ENCODE measurements at regions not wholly inside any gene's neighbourhood (a gene's known extent, or its start where the extent isn't known, plus 50 kb on each side); places are given as distances from the start of the nearest gene placed in this dataset.

DNA sequence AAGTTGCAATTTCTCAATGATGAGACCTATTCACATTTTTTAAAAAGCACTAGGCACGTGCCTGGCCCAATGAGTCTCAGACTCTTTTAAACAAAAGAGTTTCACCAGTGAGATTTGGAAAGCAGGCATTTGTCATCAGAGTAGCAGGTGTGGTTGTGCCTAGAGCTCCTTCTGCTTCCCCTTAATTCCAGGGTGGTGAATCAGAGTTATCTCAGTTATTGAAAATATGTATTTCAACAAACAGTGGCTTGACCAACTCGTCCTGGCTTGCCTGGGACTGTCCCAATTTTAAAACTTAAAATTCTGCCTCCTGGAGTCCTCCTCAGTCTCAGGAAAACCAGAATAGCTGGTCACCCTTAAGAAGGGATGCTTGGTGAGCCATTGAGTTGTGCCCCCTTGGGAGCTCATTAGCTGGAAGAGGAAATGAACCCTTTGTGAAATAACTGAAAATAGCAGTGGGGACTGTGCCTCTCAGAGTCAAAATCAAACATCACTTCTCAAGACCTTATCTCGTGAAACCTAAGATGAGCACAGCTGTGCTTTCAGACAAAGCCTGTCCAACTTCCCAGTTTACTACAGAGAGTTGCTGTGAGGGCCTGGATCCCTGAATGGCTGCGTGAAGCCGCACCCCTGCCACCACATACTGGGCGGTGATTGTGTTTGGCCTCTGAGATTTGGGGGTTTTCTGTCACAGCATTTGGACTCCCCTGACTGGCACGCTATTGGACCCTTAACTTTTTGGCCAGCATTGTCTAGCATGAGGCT lies 116.3 kb downstream of the ANKRD60 start:
- no peak for DNase-seq
- intact Hi-C loops (cut with DNase I) = no loop called here

DNA sequence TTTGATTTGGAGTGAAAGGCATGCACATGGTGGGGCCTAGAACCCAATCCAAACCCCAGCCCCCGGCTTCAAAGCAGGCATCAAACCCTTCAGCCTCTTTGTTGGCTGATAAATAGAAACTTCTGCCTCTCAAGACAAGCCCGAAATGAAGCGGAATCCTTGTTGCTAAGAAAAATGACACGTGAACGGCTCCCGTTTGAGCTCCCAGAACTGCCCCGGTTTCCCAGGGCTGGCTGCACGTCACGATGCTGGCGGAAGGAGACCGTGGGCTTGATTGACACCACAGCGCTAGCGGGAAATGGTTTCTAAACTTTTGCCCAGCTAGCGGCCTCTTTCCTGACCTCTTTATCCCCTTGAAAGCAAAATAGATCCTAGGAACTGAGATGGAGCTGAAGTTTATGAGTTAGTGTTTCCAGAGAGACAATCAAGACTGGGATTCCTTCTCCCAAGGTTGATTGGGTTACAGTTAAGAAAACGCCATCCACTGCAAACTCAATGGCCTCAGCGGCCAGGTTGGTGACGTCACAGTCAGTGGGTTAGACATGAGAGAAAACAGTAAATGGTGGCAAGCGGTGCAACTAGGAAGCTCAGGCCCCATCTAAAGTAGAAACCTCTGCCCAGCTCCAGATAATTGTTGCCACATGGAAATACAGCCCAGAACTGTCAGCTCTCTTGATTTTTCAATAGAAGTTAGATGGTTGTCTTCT lies 117.0 kb downstream of the ANKRD60 start:
- intact Hi-C loops (cut with DNase I) = no loop called here
- peak in 1 of 10 donors; percentile 8 for DNase-seq

- DNase-seq = no peak
- intact Hi-C loops (cut with DNase I) = no loop called here
Observed at GRCh38 chr20:58109918-58110635, 118.4 kb downstream of the ANKRD60 start.

GRCh38 chr20:58109126-58109880 lies 119.2 kb downstream of the ANKRD60 start:
- no peak for DNase-seq
- intact Hi-C loops (cut with DNase I) = no loop called here

DNA sequence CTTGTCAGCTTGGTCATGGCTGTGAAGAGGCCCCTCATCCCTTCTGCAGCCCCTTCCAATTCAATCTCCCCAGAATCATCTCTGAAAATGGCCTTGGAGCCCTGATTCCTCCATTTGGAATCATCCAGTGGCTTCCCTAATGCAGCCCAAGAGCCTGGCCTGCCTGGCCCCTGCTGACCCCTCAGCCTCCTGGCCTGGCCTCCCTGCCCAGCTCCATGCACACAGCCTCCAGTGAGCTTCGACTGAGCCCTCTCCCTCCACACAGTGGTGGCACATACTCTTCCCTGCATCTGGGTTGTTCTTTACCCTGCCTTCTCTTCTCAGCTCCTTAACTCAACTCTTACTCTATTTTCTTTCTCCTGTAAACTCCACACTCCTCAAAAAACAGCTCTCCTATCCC lies 120.9 kb downstream of the ANKRD60 start:
- no peak for DNase-seq
- intact Hi-C loops (cut with DNase I) = no loop called here

DNA sequence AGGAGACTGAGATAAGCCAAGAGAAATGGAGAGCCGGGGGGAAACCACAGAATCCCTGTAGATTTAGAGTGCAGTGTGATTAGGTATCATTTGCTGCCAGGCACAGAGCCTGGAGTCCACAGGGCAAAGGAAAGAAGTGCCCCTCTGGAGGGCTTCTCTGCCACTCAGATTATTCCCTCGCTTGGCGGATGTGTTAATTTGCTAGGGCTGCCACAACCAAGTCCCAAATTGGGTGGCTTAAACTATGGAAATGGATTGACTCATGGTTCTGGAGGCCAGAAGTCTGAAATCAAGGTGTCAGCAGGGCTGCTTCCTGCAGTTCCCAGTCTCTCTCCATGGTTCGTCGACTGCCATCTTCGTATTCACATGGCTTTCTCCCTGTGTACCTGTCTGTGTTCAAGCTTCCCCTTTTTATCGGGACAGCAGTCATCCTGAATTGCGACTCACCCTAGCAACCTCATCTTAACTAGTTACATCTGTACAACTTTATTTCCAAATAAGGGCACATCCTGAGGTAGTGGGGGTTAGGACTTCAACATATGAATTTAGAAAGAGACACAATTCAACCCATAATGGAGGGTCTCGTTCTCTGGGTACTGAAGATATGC lies 122.2 kb downstream of the ANKRD60 start:
- intact Hi-C loops (cut with DNase I) = no loop called here
- DNase-seq = no peak

DNA sequence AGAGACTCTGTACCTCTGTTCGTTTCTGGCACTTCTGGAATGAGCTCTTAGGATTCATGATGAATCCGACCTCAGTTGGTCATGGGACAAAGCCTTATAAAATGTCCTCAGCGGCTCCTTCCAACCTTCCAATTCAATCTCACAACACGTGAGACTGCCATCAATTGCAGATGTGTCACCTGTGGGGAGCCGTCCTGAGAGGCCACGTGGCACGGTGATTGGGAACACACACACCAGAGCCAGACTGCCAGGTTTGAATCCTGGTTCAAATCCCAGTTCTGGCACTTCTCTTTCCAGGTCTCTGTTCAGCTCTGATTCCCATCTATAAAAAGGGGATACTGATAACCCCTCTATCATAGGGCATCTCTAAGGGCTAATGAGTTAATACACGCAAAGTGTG lies 124.5 kb downstream of the ANKRD60 start:
- DNase-seq = no peak

DNA sequence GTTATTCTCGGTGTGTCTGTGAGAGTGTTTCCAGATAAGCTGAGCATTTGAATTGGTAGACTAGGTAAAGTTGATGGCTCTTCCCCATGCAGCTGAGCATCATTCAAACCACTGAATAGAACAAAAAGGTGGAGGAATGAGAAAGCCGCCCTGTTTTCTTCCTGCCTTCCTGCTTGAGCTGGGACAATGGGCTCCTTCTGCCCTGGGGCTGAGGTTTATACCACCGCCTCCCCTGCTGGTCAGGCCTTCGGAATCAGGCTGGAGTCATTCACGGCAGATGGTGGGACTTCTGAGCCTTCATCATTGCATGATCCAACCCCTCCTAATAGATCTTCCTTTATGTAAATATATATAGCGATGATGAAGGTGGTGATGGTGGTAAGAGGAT lies 124.9 kb downstream of the ANKRD60 start:
- no peak for DNase-seq
- intact Hi-C loops (cut with DNase I) = no loop called here

More for the DNA sequence above, 124.5 kb downstream of the ANKRD60 start:
- intact Hi-C loops (cut with DNase I) = no loop called here

DNA sequence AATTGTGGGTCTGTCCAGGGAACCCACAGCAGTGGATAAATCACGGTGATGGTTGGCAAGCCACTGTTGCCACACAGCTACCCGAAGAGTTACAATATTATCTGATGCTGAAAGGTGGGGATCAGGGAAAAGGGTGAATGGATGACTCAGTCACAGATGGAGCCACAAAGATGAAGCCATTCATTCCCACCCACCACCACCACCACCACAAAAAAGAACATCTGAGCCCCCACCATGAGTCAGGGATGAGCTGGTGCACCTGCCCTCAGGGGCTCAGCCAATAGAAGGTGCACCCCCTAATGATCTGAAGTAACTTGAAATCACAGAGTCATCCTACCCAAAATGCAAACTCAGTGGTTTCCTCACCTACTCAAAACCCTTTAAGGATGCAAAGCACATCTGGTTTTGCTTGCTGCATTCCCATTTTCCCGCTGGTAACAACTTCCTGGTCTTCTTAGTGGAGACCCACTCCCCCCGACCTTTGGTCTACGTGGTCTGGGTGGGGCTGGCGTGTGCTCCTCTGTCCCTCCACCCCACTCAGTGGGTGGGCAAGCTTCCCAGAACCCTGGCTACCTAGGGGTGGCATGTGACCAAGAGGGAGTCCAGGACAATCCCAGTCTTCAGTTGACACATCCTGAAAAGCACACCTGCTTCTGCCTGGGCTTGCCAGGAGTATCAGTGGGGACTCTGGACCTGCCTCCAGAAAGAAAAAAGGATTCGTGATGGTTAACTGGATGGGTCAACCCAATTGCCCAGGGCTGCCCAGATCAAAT lies 125.5 kb downstream of the ANKRD60 start:
- DNase-seq = no peak

GRCh38 chr20:58102261-58102660 lies 126.2 kb downstream of the ANKRD60 start:
- intact Hi-C loops (cut with DNase I) = no loop called here
- DNase-seq = no peak

More for the DNA sequence above, 125.5 kb downstream of the ANKRD60 start:
- intact Hi-C loops (cut with DNase I) = no loop called here

DNA sequence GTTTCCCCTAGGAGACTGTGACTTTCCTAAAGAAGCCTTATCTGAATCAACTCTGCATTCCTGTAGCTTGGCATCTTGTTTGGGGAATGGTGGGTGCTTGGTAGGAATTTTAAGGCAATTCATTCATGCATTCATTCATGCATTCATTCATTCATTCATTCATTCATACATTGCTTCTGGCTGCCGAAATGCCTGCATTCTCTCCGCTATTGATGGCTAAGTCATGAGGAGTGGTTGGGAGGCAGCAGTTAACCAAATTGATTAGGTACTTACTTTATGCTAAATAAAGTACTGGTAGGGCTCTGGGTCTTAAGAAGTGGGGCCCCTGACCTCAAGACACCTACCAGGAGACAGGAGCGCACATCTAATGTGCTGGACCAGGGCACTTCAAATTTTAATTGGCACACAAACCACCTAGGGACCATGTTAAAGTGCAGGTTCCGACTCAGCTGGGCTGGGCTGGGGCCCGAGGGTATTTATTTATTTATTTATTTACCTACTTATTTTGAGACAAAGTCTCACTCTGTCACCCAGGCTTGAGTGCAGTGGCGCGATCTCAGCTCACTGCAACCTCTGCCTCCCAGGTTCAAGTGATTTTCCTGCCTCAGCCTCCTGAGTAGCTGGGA lies 127.6 kb downstream of the ANKRD60 start:
- DNase-seq = no peak
- intact Hi-C loops (cut with DNase I) = no loop called here

- no peak for DNase-seq
- intact Hi-C loops (cut with DNase I) = no loop called here
Observed at GRCh38 chr20:58099956-58100730, 128.3 kb downstream of the ANKRD60 start.

DNA sequence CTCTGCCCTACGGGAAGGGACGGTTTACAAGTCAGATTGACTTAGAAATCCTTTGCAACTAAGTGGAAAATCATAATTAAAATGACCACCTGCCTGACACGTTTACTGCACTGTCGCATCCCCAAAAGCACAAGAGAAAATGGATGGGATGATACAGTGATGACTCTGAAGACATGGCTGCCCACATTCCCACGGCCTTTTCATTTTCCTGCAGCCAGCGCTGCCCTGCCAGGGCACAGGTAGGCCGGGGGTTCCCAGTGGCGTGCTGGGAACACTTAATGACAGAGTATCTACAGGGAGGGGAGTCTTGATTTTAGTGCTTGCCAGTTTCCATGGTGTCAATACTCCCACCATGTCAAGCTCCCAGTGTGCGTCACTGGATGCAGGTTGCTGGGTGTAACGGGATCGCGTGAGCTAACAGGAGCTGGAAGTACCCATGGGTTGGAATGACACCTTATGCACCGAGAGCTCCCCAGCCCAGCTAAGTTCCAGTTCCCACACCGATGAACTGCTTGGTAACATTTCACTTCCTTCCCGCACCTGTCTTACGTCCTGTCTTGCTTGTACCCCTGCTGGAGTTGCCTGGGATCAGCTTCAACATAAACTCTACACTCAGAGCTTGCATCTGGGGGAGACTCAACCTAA lies 129.0 kb downstream of the ANKRD60 start:
- intact Hi-C loops (cut with DNase I) = no loop called here

GRCh38 chr20:58098571-58098970 lies 129.9 kb downstream of the ANKRD60 start:
- intact Hi-C loops (cut with DNase I) = no loop called here
- DNase-seq = no peak

More for the DNA sequence above, 129.0 kb downstream of the ANKRD60 start:
- DNase-seq = no peak

- no peak for DNase-seq
- intact Hi-C loops (cut with DNase I) = no loop called here
Observed at GRCh38 chr20:58097943-58098342, 130.5 kb downstream of the ANKRD60 start.

GRCh38 chr20:58097429-58097828 lies 131.0 kb downstream of the ANKRD60 start:
- no peak for DNase-seq

GRCh38 chr20:58096880-58097423 lies 131.5 kb downstream of the ANKRD60 start:
- intact Hi-C loops (cut with DNase I) = no loop called here
- no peak for DNase-seq

More at GRCh38 chr20:58097429-58097828, 131.0 kb downstream of the ANKRD60 start:
- intact Hi-C loops (cut with DNase I) = no loop called here
